T-cell (primary cell): ENCODE measurements at regions not wholly inside any gene's neighbourhood (a gene's known extent, or its start where the extent isn't known, plus 50 kb on each side); places are given as distances from the start of the nearest gene placed in this dataset.

Experiments
- ATAC-seq, 4 experiments: fragments of 200-7000 bp in 3 of 4; fragments of 150-1000 bp in 1 of 4; cut with Tn5 transposase; replicated peaks in 1 of 4; 1 replicate in 3 of 4; 2 replicates in 1 of 4; pipeline ENCODE4 v1.10.0; 2021; ENCODE audit warnings: moderate library complexity in 3 of 4, mild to moderate bottlenecking in 2 of 4, moderate number of reproducible peaks in 1 of 4
- CTCF ChIA-PET, 2 donors: fragments of 300-600 bp; sonication (Branson Sonifier 250); formaldehyde crosslinking; loops; one replicate each; lab custom pipeline; 2022; ENCODE audit warnings: antibody characterized with exemption in 2 of 2; lab: Charles Lee
- POLR2A ChIA-PET, 2 donors: fragments of 300-600 bp; sonication (Branson Sonifier 250); formaldehyde crosslinking; loops; one replicate each; lab custom pipeline; 2022; ENCODE audit warnings: antibody characterized with exemption in 2 of 2; lab: Charles Lee
- DNase-seq, 35 experiments: peaks; one replicate each; pipeline versions ENCODE4 v3.0.0 to v3.0.0-alpha.2; 2013 to 2023
- H3K27ac ChIP-seq: one replicate; pipeline ENCODE4 v1.5.1; 2013; ENCODE audit warnings: low read length
- H3K27me3 ChIP-seq, 2 experiments: replicated peaks in 1 of 2; 1 replicate in 1 of 2; 2 replicates in 1 of 2; pipeline versions ENCODE4 v1.6.1 to v1.7.0; 2013; ENCODE audit warnings: low read length in 1 of 2, mixed read lengths in 1 of 2; ENCODE audit not compliant: control insufficient read depth in 2 of 2, insufficient read depth in 2 of 2; ENCODE audit errors: extremely low read depth in 1 of 2
- H3K36me3 ChIP-seq, 2 donors: 1 replicate in 1 of 2; 2 replicates in 1 of 2; pipeline versions ENCODE4 v1.6.1 to v1.7.0; 2013; ENCODE audit warnings: low read length in 1 of 2; ENCODE audit not compliant: control insufficient read depth in 2 of 2, insufficient read depth in 1 of 2; ENCODE audit errors: extremely low read depth in 1 of 2
- H3K4me1 ChIP-seq, 2 experiments: 1 replicate in 1 of 2; 2 replicates in 1 of 2; pipeline versions ENCODE4 v1.6.1 to v1.7.0; 2013; ENCODE audit warnings: low read length in 2 of 2, mixed read lengths in 1 of 2; ENCODE audit not compliant: insufficient read depth in 2 of 2, control insufficient read depth in 1 of 2; ENCODE audit errors: extremely low read depth in 1 of 2
- H3K4me3 ChIP-seq, 2 donors: 1 replicate in 1 of 2; 2 replicates in 1 of 2; pipeline versions ENCODE4 v1.5.1 to v1.7.0; 2013; ENCODE audit warnings: mild to moderate bottlenecking in 2 of 2, low read length in 1 of 2, moderate library complexity in 1 of 2; ENCODE audit not compliant: control insufficient read depth in 1 of 2; ENCODE audit errors: extremely low read depth in 1 of 2
- H3K9me3 ChIP-seq: 2 replicates; pipeline ENCODE4 v1.7.0; 2013
- H3K27ac Mint-ChIP-seq, 2 donors: one replicate each; pipeline ENCODE4 v1.8.0; 2020 to 2021; ENCODE audit warnings: mild to moderate bottlenecking in 2 of 2, mixed read lengths in 2 of 2
- H3K27me3 Mint-ChIP-seq, 2 donors: one replicate each; pipeline ENCODE4 v1.8.0; 2021 to 2022; ENCODE audit warnings: mixed read lengths in 2 of 2
- H3K36me3 Mint-ChIP-seq: one replicate; pipeline ENCODE4 v1.8.0; 2021; ENCODE audit warnings: mixed read lengths
- H3K4me1 Mint-ChIP-seq, 3 donors: one replicate each; pipeline ENCODE4 v1.8.0; 2020 to 2022; ENCODE audit warnings: mixed read lengths in 3 of 3, mild to moderate bottlenecking in 1 of 3
- H3K4me3 Mint-ChIP-seq, 3 donors: one replicate each; pipeline ENCODE4 v1.8.0; 2020 to 2022; ENCODE audit warnings: mild to moderate bottlenecking in 3 of 3, mixed read lengths in 3 of 3, moderate library complexity in 3 of 3
- H3K9me3 Mint-ChIP-seq, 3 donors: one replicate each; pipeline ENCODE4 v1.8.0; 2020 to 2022; ENCODE audit warnings: mixed read lengths in 3 of 3
- WGBS: methylation state at CpG from one replicate; pipeline ENCODE4 v1.1.5; 2013; ENCODE audit warnings: missing lambda C conversion rate; ENCODE audit not compliant: insufficient coverage; 5-methylcytosine and 5-hydroxymethylcytosine counted together

- Mint-ChIP-seq H3K27me3 (no peaks in the 10 kb centered on the region), H3K36me3 (no peaks in the 10 kb centered on the region), H3K27ac (no peak overlapping the region), H3K4me3 (no peak overlapping the region), H3K4me1 (no peaks in the 10 kb centered on the region), H3K9me3 (no peaks in the 10 kb centered on the region)
- peaks cover 0 to 10% of the 10 kb centered on the region in 2 experiments for H3K27me3 ChIP-seq
- no peak overlapping the region for H3K27ac ChIP-seq
- H3K36me3 ChIP-seq: no peaks in the 10 kb centered on the region
- no peaks in the 10 kb centered on the region for H3K9me3 ChIP-seq
- no peak overlapping the region for H3K4me3 ChIP-seq
- 84% methylated on average over 6 of the region's 7 CpGs for WGBS
- no peaks in the 10 kb centered on the region for H3K4me1 ChIP-seq
- CTCF ChIA-PET: no interaction called here
- POLR2A ChIA-PET: no interaction called here
- ATAC-seq: no peak
- DNase-seq: no peak
Observed at GRCh38 chr2:16329421-16329820, 336.2 kb downstream of the CYRIA start.

- ChIA-PET CTCF (no interaction called here), POLR2A (no interaction called here)
- DNase-seq (no peak), ATAC-seq (no peak)
- H3K4me3 Mint-ChIP-seq: no peak overlapping the region
- H3K27ac Mint-ChIP-seq: no peak overlapping the region
- H3K9me3 Mint-ChIP-seq: no peaks in the 10 kb centered on the region
- H3K27me3 ChIP-seq: peaks cover 0 to 10% of the 10 kb centered on the region in 2 experiments
- H3K27me3 Mint-ChIP-seq: no peaks in the 10 kb centered on the region
- H3K36me3 ChIP-seq: no peaks in the 10 kb centered on the region
- no peaks in the 10 kb centered on the region for H3K9me3 ChIP-seq
- no peaks in the 10 kb centered on the region for H3K4me1 ChIP-seq
- 71% methylated on average over 1 of the region's 6 CpGs for WGBS
- no peak overlapping the region for H3K27ac ChIP-seq
- H3K36me3 Mint-ChIP-seq: no peaks in the 10 kb centered on the region
- no peak overlapping the region for H3K4me3 ChIP-seq
- no peaks in the 10 kb centered on the region for H3K4me1 Mint-ChIP-seq
Observed at GRCh38 chr2:16328521-16329190, 337.0 kb downstream of the CYRIA start.

GRCh38 chr2:16327326-16327725, 338.3 kb downstream of the CYRIA start:
- Histone ChIP-seq H3K27me3 (peaks cover 0 to 10% of the 10 kb centered on the region in 2 experiments), H3K4me1 (no peaks in the 10 kb centered on the region), H3K4me3 (no peak overlapping the region), H3K9me3 (no peaks in the 10 kb centered on the region), H3K27ac (no peak overlapping the region), H3K36me3 (no peaks in the 10 kb centered on the region)
- Mint-ChIP-seq H3K36me3 (no peaks in the 10 kb centered on the region), H3K27me3 (no peaks in the 10 kb centered on the region), H3K4me3 (no peak overlapping the region), H3K27ac (no peak overlapping the region), H3K4me1 (no peaks in the 10 kb centered on the region), H3K9me3 (no peaks in the 10 kb centered on the region)
- ChIA-PET CTCF (no interaction called here), POLR2A (no interaction called here)
- ATAC-seq (no peak), DNase-seq (no peak)
- 100% methylated on average over 3 of the region's 4 CpGs for WGBS

- Histone ChIP-seq H3K27ac (no peak overlapping the region), H3K36me3 (no peaks in the 10 kb centered on the region), H3K9me3 (no peaks in the 10 kb centered on the region), H3K4me1 (no peaks in the 10 kb centered on the region), H3K4me3 (no peak overlapping the region), H3K27me3 (peaks cover 0 to 10% of the 10 kb centered on the region in 2 experiments)
- no CpG with 5 or more reads among the region's 2 CpGs for WGBS
- no peaks in the 10 kb centered on the region for H3K27me3 Mint-ChIP-seq
- no peaks in the 10 kb centered on the region for H3K9me3 Mint-ChIP-seq
- DNase-seq (no peak), ATAC-seq (no peak)
- ChIA-PET CTCF (no interaction called here), POLR2A (no interaction called here)
- H3K36me3 Mint-ChIP-seq: no peaks in the 10 kb centered on the region
- H3K4me1 Mint-ChIP-seq: no peaks in the 10 kb centered on the region
- no peak overlapping the region for H3K27ac Mint-ChIP-seq
- no peak overlapping the region for H3K4me3 Mint-ChIP-seq
Observed at GRCh38 chr2:16326711-16327300, 338.8 kb downstream of the CYRIA start.

GRCh38 chr2:16325976-16326510, 339.6 kb downstream of the CYRIA start:
- Mint-ChIP-seq H3K27ac (no peak overlapping the region), H3K9me3 (no peaks in the 10 kb centered on the region), H3K4me3 (no peak overlapping the region), H3K36me3 (no peaks in the 10 kb centered on the region), H3K4me1 (no peaks in the 10 kb centered on the region), H3K27me3 (no peaks in the 10 kb centered on the region)
- H3K36me3 ChIP-seq: no peaks in the 10 kb centered on the region
- peaks cover 0 to 10% of the 10 kb centered on the region in 2 experiments for H3K27me3 ChIP-seq
- H3K4me1 ChIP-seq: no peaks in the 10 kb centered on the region
- no peak overlapping the region for H3K4me3 ChIP-seq
- no peak overlapping the region for H3K27ac ChIP-seq
- CTCF ChIA-PET: no interaction called here
- WGBS: 73% methylated on average over 4 of the region's 9 CpGs
- DNase-seq: no peak
- ATAC-seq: no peak
- POLR2A ChIA-PET: no interaction called here
- H3K9me3 ChIP-seq: no peaks in the 10 kb centered on the region

- no peaks in the 10 kb centered on the region for H3K9me3 ChIP-seq
- ChIA-PET POLR2A (no interaction called here), CTCF (no interaction called here)
- Mint-ChIP-seq H3K36me3 (no peaks in the 10 kb centered on the region), H3K27ac (no peak overlapping the region), H3K4me3 (no peak overlapping the region), H3K4me1 (no peaks in the 10 kb centered on the region), H3K9me3 (no peaks in the 10 kb centered on the region), H3K27me3 (no peaks in the 10 kb centered on the region)
- H3K4me3 ChIP-seq: no peak overlapping the region
- H3K4me1 ChIP-seq: no peaks in the 10 kb centered on the region
- WGBS: 72% methylated on average over 11 of the region's 14 CpGs
- no peaks in the 10 kb centered on the region for H3K36me3 ChIP-seq
- H3K27ac ChIP-seq: no peak overlapping the region
- DNase-seq: no peak
- ATAC-seq: no peak
- peaks cover 0 to 10% of the 10 kb centered on the region in 2 experiments for H3K27me3 ChIP-seq
Observed at GRCh38 chr2:16325016-16325975, 340.3 kb downstream of the CYRIA start.
